ENCODE measurements at regions not wholly inside any gene's neighbourhood (a gene's known extent, or its start where the extent isn't known, plus 50 kb on each side); places are given as distances from the start of the nearest gene placed in this dataset.
"Not testable (repeated sequence)": the region's sequence is repeated elsewhere in the genome, so short reads cannot be mapped to it uniquely, and the experiment has no call there.

- no peak overlapping the region for H3K27ac ChIP-seq
- no peaks in the 10 kb centered on the region for H3K36me3 ChIP-seq
- no peak for DNase-seq
- no peaks in the 10 kb centered on the region for H3K27me3 ChIP-seq
- TF ChIP-seq POLR2A (IDR thresholded peaks at IDR 0.05) (no peak), CTCF (IDR thresholded peaks at IDR 0.05) (no peak)
- no peak overlapping the region for H3K4me3 ChIP-seq
- intact Hi-C loops (cut with DNase I; ENCODE audit: low total_unique reads), result no loop called here
- H3K4me1 ChIP-seq, result no peaks in the 10 kb centered on the region
- H3K9me3 ChIP-seq, result no peaks in the 10 kb centered on the region
Measured at GRCh38 chr14:37888234-37888633, 292.8 kb downstream of the TTC6 start.

DNA sequence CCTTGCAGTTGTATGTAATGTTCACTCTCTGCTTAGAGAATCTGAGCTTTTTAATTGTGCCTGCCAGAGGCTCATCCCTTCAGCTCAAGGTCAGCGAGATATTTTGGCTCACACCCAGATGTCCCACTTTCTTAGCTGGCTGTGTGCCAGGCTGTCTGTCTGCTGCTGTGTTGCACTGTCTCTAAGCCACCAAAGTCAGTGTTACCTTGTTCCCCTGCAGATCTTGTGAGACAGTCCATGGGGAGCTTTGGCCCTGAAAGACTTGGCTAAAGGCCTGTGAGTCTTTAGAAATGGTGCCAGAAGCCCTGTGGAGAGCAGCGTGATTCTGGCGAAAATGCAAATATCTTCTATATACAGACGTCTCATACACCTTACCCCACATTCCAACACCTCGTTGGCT lies 293.7 kb downstream of the TTC6 start:
- Histone ChIP-seq H3K27ac (no peak overlapping the region), H3K36me3 (no peaks in the 10 kb centered on the region), H3K4me3 (no peak overlapping the region), H3K9me3 (no peaks in the 10 kb centered on the region), H3K4me1 (no peaks in the 10 kb centered on the region), H3K27me3 (no peaks in the 10 kb centered on the region)
- no peak for DNase-seq
- TF ChIP-seq CTCF (IDR thresholded peaks at IDR 0.05) (no peak), POLR2A (IDR thresholded peaks at IDR 0.05) (no peak)
- intact Hi-C loops (cut with DNase I; ENCODE audit: low total_unique reads), result no loop called here

GRCh38 chr14:37890095-37890494 lies 294.7 kb downstream of the TTC6 start:
- no peak for DNase-seq
- TF ChIP-seq POLR2A (IDR thresholded peaks at IDR 0.05) (no peak), CTCF (IDR thresholded peaks at IDR 0.05) (no peak)
- Histone ChIP-seq H3K9me3 (no peaks in the 10 kb centered on the region), H3K36me3 (no peaks in the 10 kb centered on the region), H3K4me3 (no peak overlapping the region), H3K4me1 (no peaks in the 10 kb centered on the region), H3K27ac (no peak overlapping the region), H3K27me3 (no peaks in the 10 kb centered on the region)
- intact Hi-C loops (cut with DNase I; ENCODE audit: low total_unique reads), result no loop called here

- intact Hi-C loops (cut with DNase I; ENCODE audit: low total_unique reads); DNase-seq: not testable (repeated sequence)
Measured at GRCh38 chr14:37891500-37891899, 296.1 kb downstream of the TTC6 start.

GRCh38 chr14:37894463-37894862 lies 299.0 kb downstream of the TTC6 start:
- no peak overlapping the region for H3K4me3 ChIP-seq
- no peaks in the 10 kb centered on the region for H3K36me3 ChIP-seq
- H3K27ac ChIP-seq, result no peak overlapping the region
- TF ChIP-seq CTCF (IDR thresholded peaks at IDR 0.05), result no peak
- TF ChIP-seq POLR2A (IDR thresholded peaks at IDR 0.05), result no peak
- no peaks in the 10 kb centered on the region for H3K9me3 ChIP-seq
- no peaks in the 10 kb centered on the region for H3K27me3 ChIP-seq
- no peak for DNase-seq
- H3K4me1 ChIP-seq, result no peaks in the 10 kb centered on the region
- intact Hi-C loops (cut with DNase I; ENCODE audit: low total_unique reads), result no loop called here

More at GRCh38 chr14:37891500-37891899, 296.1 kb downstream of the TTC6 start:
- not testable (repeated sequence) for H3K4me1 ChIP-seq, H3K9me3 ChIP-seq, H3K27me3 ChIP-seq, H3K27ac ChIP-seq, H3K4me3 ChIP-seq, H3K36me3 ChIP-seq

GRCh38 chr14:37899365-37899764 lies 303.9 kb downstream of the TTC6 start:
- H3K4me1 ChIP-seq, result no peaks in the 10 kb centered on the region
- H3K27me3 ChIP-seq, result no peaks in the 10 kb centered on the region
- no peak overlapping the region for H3K4me3 ChIP-seq
- intact Hi-C loops (cut with DNase I; ENCODE audit: low total_unique reads), result no loop called here
- TF ChIP-seq CTCF (IDR thresholded peaks at IDR 0.05), result no peak
- no peak for TF ChIP-seq POLR2A (IDR thresholded peaks at IDR 0.05)
- H3K36me3 ChIP-seq, result no peaks in the 10 kb centered on the region
- H3K9me3 ChIP-seq, result no peaks in the 10 kb centered on the region
- no peak overlapping the region for H3K27ac ChIP-seq
- DNase-seq, result no peak

Measured in uterus (tissue), 3 donors.